Activated CD4-positive, alpha-beta T cell treated with anti-CD3 and anti-CD28 coated beads for 36 hours (primary cell): ENCODE measurements at regions not wholly inside any gene's neighbourhood (a gene's known extent, or its start where the extent isn't known, plus 50 kb on each side); places are given as distances from the start of the nearest gene placed in this dataset.

Source experiments
- ATAC-seq: fragments of 200-7000 bp; cut with Tn5 transposase; one replicate; pipeline ENCODE4 v1.10.0; 2021; ENCODE audit warnings: mild to moderate bottlenecking, moderate library complexity
- CTCF ChIA-PET: fragments of 350-600 bp; sonication (Branson Sonifier 250); formaldehyde crosslinking; loops from one replicate; lab custom pipeline; 2021; ENCODE audit warnings: antibody characterized with exemption; lab: Charles Lee
- POLR2A ChIA-PET: fragments of 350-600 bp; sonication (Branson Sonifier 250); formaldehyde crosslinking; loops from one replicate; lab custom pipeline; 2021; ENCODE audit warnings: antibody characterized with exemption, inconsistent platforms; lab: Charles Lee
- DNase-seq: peaks from one replicate; pipeline ENCODE4 v3.0.0-alpha.2; 2020
- H3K27ac Mint-ChIP-seq: one replicate; pipeline ENCODE4 v1.8.0; 2021; ENCODE audit warnings: mixed read lengths
- H3K27me3 Mint-ChIP-seq: one replicate; pipeline ENCODE4 v1.8.0; 2021; ENCODE audit warnings: mixed read lengths
- H3K36me3 Mint-ChIP-seq: one replicate; pipeline ENCODE4 v1.8.0; 2021; ENCODE audit warnings: low read depth, mixed read lengths
- H3K4me1 Mint-ChIP-seq: one replicate; pipeline ENCODE4 v1.8.0; 2021; ENCODE audit warnings: mixed read lengths
- H3K4me3 Mint-ChIP-seq: one replicate; pipeline ENCODE4 v1.8.0; 2021; ENCODE audit warnings: mild to moderate bottlenecking, moderate library complexity, mixed read lengths
- H3K9me3 Mint-ChIP-seq: one replicate; pipeline ENCODE4 v1.8.0; 2021; ENCODE audit warnings: low read depth, mixed read lengths
- intact Hi-C, 2 experiments: fragments of 100-400 bp; cut with DNase I in 1 of 2; cut with micrococcal nuclease in 1 of 2; formaldehyde crosslinking; loops; one replicate each; pipeline versions ENCODE4 v1.14.2 to v1.15.1; 2022 to 2024; cut with DNase I, micrococcal nuclease

GRCh38 chr11:41982975-41983374 lies 523.5 kb upstream of the LRRC4C start:
- no peak overlapping the region for H3K4me3 Mint-ChIP-seq
- H3K27me3 Mint-ChIP-seq, result no peaks in the 10 kb centered on the region
- ATAC-seq (no peak), DNase-seq (no peak)
- ChIA-PET POLR2A (no interaction called here), CTCF (no interaction called here)
- H3K4me1 Mint-ChIP-seq, result no peaks in the 10 kb centered on the region
- no peak overlapping the region for H3K27ac Mint-ChIP-seq
- H3K36me3 Mint-ChIP-seq, result no peaks in the 10 kb centered on the region
- peaks cover 5% of the 10 kb centered on the region for H3K9me3 Mint-ChIP-seq
- intact Hi-C loops, result no loop called here

- H3K9me3 Mint-ChIP-seq, result peaks cover 5% of the 10 kb centered on the region
- CTCF ChIA-PET, result no interaction called here
- no peak for ATAC-seq
- no peak overlapping the region for H3K4me3 Mint-ChIP-seq
- H3K36me3 Mint-ChIP-seq, result no peaks in the 10 kb centered on the region
- H3K27ac Mint-ChIP-seq, result no peak overlapping the region
- H3K4me1 Mint-ChIP-seq, result no peaks in the 10 kb centered on the region
- POLR2A ChIA-PET, result no interaction called here
- DNase-seq, result no peak
- no peaks in the 10 kb centered on the region for H3K27me3 Mint-ChIP-seq
- intact Hi-C loops, result no loop called here
Observed at GRCh38 chr11:41983475-41983874, 524.0 kb upstream of the LRRC4C start.

DNA sequence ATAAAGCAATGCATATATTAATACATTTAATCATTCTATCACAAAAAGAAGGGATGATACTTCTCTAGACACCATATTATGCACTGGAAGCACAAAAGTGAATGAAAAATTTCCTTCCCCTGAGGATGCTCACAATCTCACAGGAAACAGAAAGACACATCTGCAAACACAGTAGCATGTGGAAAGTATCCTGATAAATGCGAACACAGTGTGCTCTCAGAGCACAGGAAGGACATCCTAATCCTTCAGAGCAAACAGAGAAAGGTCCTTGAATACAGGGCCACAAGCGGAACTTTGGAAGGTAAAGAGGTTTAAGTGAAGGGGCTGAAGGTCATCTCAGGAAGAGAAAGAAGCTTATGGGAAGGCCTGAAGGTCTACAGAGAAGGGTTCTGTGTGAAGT lies 524.6 kb upstream of the LRRC4C start:
- DNase-seq (no peak), ATAC-seq (no peak)
- CTCF ChIA-PET, result no interaction called here
- intact Hi-C loops, result no loop called here
- H3K4me3 Mint-ChIP-seq, result no peak overlapping the region
- POLR2A ChIA-PET, result no interaction called here
- H3K27me3 Mint-ChIP-seq, result no peaks in the 10 kb centered on the region
- H3K27ac Mint-ChIP-seq, result no peak overlapping the region
- H3K9me3 Mint-ChIP-seq, result peaks cover 3% of the 10 kb centered on the region
- H3K36me3 Mint-ChIP-seq, result no peaks in the 10 kb centered on the region
- H3K4me1 Mint-ChIP-seq, result no peaks in the 10 kb centered on the region

GRCh38 chr11:41985799-41986198 lies 526.3 kb upstream of the LRRC4C start:
- ChIA-PET POLR2A (no interaction called here), CTCF (no interaction called here)
- H3K9me3 Mint-ChIP-seq, result peaks cover 4% of the 10 kb centered on the region
- no peak for DNase-seq
- H3K4me1 Mint-ChIP-seq, result no peaks in the 10 kb centered on the region
- intact Hi-C loops, result no loop called here
- H3K27me3 Mint-ChIP-seq, result no peaks in the 10 kb centered on the region
- ATAC-seq, result no peak
- no peak overlapping the region for H3K4me3 Mint-ChIP-seq
- H3K27ac Mint-ChIP-seq, result no peak overlapping the region
- no peaks in the 10 kb centered on the region for H3K36me3 Mint-ChIP-seq

GRCh38 chr11:41988951-41989572 lies 529.6 kb upstream of the LRRC4C start:
- DNase-seq, result no peak
- H3K27me3 Mint-ChIP-seq, result no peaks in the 10 kb centered on the region
- no peaks in the 10 kb centered on the region for H3K36me3 Mint-ChIP-seq
- no peak overlapping the region for H3K4me3 Mint-ChIP-seq
- H3K9me3 Mint-ChIP-seq, result peaks cover 10% of the 10 kb centered on the region
- H3K4me1 Mint-ChIP-seq, result no peaks in the 10 kb centered on the region
- ChIA-PET CTCF (no interaction called here), POLR2A (no interaction called here)
- intact Hi-C loops, result no loop called here
- ATAC-seq, result no peak
- H3K27ac Mint-ChIP-seq, result no peak overlapping the region

DNA sequence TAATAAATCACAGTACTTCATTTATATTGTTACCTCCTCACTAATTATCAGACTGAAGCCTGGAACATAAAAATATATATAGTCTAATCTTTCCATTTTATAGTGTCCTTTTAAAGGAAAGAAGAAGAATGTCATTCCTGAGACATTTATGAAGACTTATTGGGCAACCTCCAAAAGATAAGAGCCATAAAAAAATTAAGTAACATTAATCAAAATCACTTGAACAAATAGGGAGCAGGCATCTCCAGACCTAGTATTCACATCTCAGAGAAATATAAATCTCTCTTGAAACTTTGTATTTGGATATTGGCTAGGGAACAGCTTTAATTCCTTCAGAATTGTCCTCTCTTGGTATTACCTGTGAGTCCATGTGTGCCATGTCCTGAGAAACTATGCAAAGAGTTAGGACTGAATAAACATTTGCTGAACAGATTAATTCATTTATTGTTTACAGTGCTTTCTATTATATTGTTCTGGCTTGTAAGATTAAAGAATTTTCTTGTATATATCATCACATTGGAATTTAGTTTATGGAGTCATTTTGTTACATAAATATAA lies 530.5 kb upstream of the LRRC4C start:
- POLR2A ChIA-PET, result no interaction called here
- Mint-ChIP-seq H3K27me3 (no peaks in the 10 kb centered on the region), H3K27ac (no peak overlapping the region), H3K9me3 (peaks cover 14% of the 10 kb centered on the region), H3K4me3 (no peak overlapping the region), H3K4me1 (no peaks in the 10 kb centered on the region), H3K36me3 (no peaks in the 10 kb centered on the region)
- CTCF ChIA-PET, result no interaction called here
- intact Hi-C loops, result no loop called here
- DNase-seq (no peak), ATAC-seq (no peak)

- ChIA-PET POLR2A (no interaction called here), CTCF (no interaction called here)
- Mint-ChIP-seq H3K4me1 (no peaks in the 10 kb centered on the region), H3K36me3 (no peaks in the 10 kb centered on the region), H3K4me3 (no peak overlapping the region), H3K27ac (no peak overlapping the region), H3K9me3 (peaks cover 8% of the 10 kb centered on the region), H3K27me3 (no peaks in the 10 kb centered on the region)
- ATAC-seq (no peak), DNase-seq (no peak)
- intact Hi-C loops, result no loop called here
Observed at GRCh38 chr11:41996533-41996932, 537.1 kb upstream of the LRRC4C start.

DNA sequence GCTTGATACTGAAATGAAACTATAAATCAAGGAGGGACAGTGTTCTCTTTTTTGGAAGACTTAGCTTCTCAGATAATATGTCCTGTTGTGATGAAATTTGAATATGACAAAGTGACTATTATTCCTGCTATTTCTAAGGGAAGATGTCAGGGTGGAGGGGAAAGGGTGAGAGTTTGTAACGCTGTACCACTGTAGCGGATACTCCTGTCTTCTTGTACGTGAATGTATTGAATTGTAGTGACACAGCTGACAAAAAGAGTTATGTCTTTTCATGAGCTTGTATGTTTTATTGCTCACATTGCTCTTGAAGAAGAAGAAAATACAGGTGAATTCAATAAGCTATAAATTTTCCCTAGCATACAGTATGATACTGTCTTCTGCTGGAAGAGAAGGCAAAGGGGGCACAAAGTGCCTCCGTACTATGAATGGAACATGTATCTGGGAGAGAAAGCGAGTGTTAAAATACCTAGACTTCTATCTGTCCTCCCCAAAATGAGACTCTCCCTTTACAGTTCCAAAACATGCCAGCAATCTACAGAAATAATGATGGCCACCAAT lies 538.5 kb upstream of the LRRC4C start:
- H3K36me3 Mint-ChIP-seq, result no peaks in the 10 kb centered on the region
- H3K27ac Mint-ChIP-seq, result no peak overlapping the region
- no peaks in the 10 kb centered on the region for H3K4me1 Mint-ChIP-seq
- peaks cover 8% of the 10 kb centered on the region for H3K9me3 Mint-ChIP-seq
- intact Hi-C loops, result no loop called here
- DNase-seq, result no peak
- H3K27me3 Mint-ChIP-seq, result no peaks in the 10 kb centered on the region
- ChIA-PET CTCF (no interaction called here), POLR2A (no interaction called here)
- ATAC-seq, result no peak
- no peak overlapping the region for H3K4me3 Mint-ChIP-seq

DNA sequence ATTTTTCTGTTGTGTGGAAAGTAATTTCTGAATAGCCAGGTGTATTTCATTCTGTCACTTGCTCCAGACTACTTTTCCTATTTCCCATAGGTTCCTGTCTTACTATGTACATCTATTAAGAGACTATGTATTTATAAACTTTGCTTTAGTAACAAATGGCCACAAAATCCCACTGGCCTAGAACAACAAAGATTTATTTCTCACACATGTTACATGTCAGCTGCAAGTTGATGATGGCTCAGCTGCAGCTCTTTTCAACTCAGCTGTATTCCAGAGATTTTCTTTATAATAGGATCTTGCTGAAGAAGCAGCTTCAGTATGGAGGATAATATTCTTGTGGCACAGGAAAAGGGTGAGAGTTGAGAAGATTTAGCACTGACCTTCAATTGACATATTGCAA lies 539.6 kb upstream of the LRRC4C start:
- ChIA-PET CTCF (interaction anchor here (1.1 kb wide), 1 partner anchor 14 kb away, joined by 3 read pairs; no protein-coding TSS in a partner anchor), POLR2A (no interaction called here)
- no peaks in the 10 kb centered on the region for H3K36me3 Mint-ChIP-seq
- ATAC-seq (no peak), DNase-seq (no peak)
- no peaks in the 10 kb centered on the region for H3K4me1 Mint-ChIP-seq
- H3K9me3 Mint-ChIP-seq, result peaks cover 7% of the 10 kb centered on the region
- H3K27me3 Mint-ChIP-seq, result no peaks in the 10 kb centered on the region
- intact Hi-C loops, result no loop called here
- no peak overlapping the region for H3K4me3 Mint-ChIP-seq
- H3K27ac Mint-ChIP-seq, result no peak overlapping the region

DNA sequence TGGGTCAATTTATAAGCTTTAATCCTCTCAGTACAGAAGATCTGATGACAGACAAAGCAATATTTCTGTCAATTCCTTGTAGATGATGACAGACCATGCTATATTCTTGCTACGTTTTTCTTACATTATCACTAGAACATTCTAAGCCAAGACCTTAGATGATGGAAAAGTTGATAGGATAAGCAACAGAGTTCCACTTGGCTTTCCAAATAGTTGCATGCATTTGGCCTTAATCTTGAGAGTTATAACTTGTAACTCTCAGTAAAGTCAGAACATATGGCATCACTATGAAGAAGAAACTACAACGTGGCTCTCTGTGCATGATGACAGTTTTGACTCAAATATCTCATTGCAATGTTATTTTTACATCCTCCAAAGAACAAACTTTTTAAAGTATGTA lies 544.3 kb upstream of the LRRC4C start:
- DNase-seq (no peak), ATAC-seq (no peak)
- H3K36me3 Mint-ChIP-seq, result no peaks in the 10 kb centered on the region
- peaks cover 14% of the 10 kb centered on the region for H3K9me3 Mint-ChIP-seq
- no peak overlapping the region for H3K4me3 Mint-ChIP-seq
- H3K27me3 Mint-ChIP-seq, result no peaks in the 10 kb centered on the region
- no peak overlapping the region for H3K27ac Mint-ChIP-seq
- H3K4me1 Mint-ChIP-seq, result no peaks in the 10 kb centered on the region
- POLR2A ChIA-PET, result no interaction called here
- intact Hi-C loops, result no loop called here
- CTCF ChIA-PET, result interaction anchor here (0.7 kb wide), 1 partner anchor 778 kb away, joined by 3 read pairs; no protein-coding TSS in a partner anchor

GRCh38 chr11:42006766-42007165 lies 547.3 kb upstream of the LRRC4C start:
- no peak for ATAC-seq
- no peaks in the 10 kb centered on the region for H3K4me1 Mint-ChIP-seq
- POLR2A ChIA-PET, result no interaction called here

GRCh38 chr11:42012271-42012670 lies 552.8 kb upstream of the LRRC4C start:
- no peak for ATAC-seq
- CTCF ChIA-PET, result interaction anchor here (1.5 kb wide), 1 partner anchor 13 kb away, joined by 3 read pairs; no protein-coding TSS in a partner anchor
- peaks cover 16% of the 10 kb centered on the region for H3K9me3 Mint-ChIP-seq

More at GRCh38 chr11:42006766-42007165, 547.3 kb upstream of the LRRC4C start:
- H3K36me3 Mint-ChIP-seq, result no peaks in the 10 kb centered on the region
- peaks cover 21% of the 10 kb centered on the region for H3K9me3 Mint-ChIP-seq
- no peaks in the 10 kb centered on the region for H3K27me3 Mint-ChIP-seq
- intact Hi-C loops, result no loop called here
- no peak for DNase-seq
- no peak overlapping the region for H3K27ac Mint-ChIP-seq
- CTCF ChIA-PET, result no interaction called here
- H3K4me3 Mint-ChIP-seq, result no peak overlapping the region

More at GRCh38 chr11:42012271-42012670, 552.8 kb upstream of the LRRC4C start:
- intact Hi-C loops, result no loop called here
- Mint-ChIP-seq H3K4me3 (no peak overlapping the region), H3K36me3 (no peaks in the 10 kb centered on the region), H3K4me1 (no peaks in the 10 kb centered on the region), H3K27me3 (no peaks in the 10 kb centered on the region), H3K27ac (no peak overlapping the region)
- DNase-seq, result no peak
- POLR2A ChIA-PET, result no interaction called here
